DND-41 (cell line): ENCODE measurements at regions not wholly inside any gene's neighbourhood (a gene's known extent, or its start where the extent isn't known, plus 50 kb on each side); places are given as distances from the start of the nearest gene placed in this dataset.

Experiments used
- CTCF ChIP-seq: IDR thresholded peaks from 2 replicates; pipeline ENCODE4 v1.5.1; 2012; ENCODE audit warnings: borderline replicate concordance, low read length, moderate library complexity, mild to moderate bottlenecking; ENCODE audit not compliant: poor library complexity, severe bottlenecking; ENCODE audit errors: extremely low read depth
- EZH2 ChIP-seq: IDR thresholded peaks from 3 replicates; pipeline ENCODE4 v1.6.1; 2012; ENCODE audit warnings: borderline replicate concordance, low read depth, mild to moderate bottlenecking, moderate library complexity, low read length, inconsistent platforms; ENCODE audit not compliant: severe bottlenecking

GRCh38 chr12:115078334-115078733 is 394.4 kb upstream of the TBX3 start:
- TF ChIP-seq CTCF = no peak
- no peak for TF ChIP-seq EZH2
